SK-N-SH (cell line): ENCODE measurements at regions not wholly inside any gene's neighbourhood (a gene's known extent, or its start where the extent isn't known, plus 50 kb on each side); places are given as distances from the start of the nearest gene placed in this dataset.

Experiments
- CTCF ChIA-PET: fragments of 300-600, 350-600 bp; formaldehyde crosslinking; extraction: SDS; loops from one replicate; lab custom pipeline; 2021; lab: Yijun Ruan, JAX
- POLR2A ChIA-PET: fragments of 350-600 bp; sonication (Branson Sonifier 250); formaldehyde crosslinking; extraction: SDS; loops from one replicate; lab custom pipeline; 2020; ENCODE audit warnings: antibody characterized with exemption, inconsistent platforms; lab: Yijun Ruan, JAX
- DNase-seq: peaks from one replicate; pipeline ENCODE4 v3.0.0; 2012
- H2AFZ ChIP-seq: fragments of 200-600 bp; sonication (generic); 2 replicates; pipeline ENCODE4 v1.8.1; 2016; ENCODE audit warnings: antibody characterized with exemption, mild to moderate bottlenecking, low read depth
- H3F3A ChIP-seq: fragments of 200-600 bp; sonication (generic); replicated peaks from 2 replicates; pipeline ENCODE3; 2016; ENCODE audit warnings: antibody characterized with exemption, mild to moderate bottlenecking; ENCODE audit not compliant: insufficient read depth
- H3K27ac ChIP-seq, 2 experiments: fragments of 200-500 bp in 1 of 2; fragments of 200-600 bp in 1 of 2; sonication (Bioruptor generic) in 1 of 2; sonication (generic), shearing (Covaris generic) in 1 of 2; 2 replicates each; pipeline versions ENCODE4 v1.5.1 to v1.6.1; 2014 to 2016; ENCODE audit warnings: low read depth in 2 of 2, inconsistent platforms in 1 of 2, low read length in 1 of 2, mild to moderate bottlenecking in 1 of 2, mixed read lengths in 1 of 2
- H3K27me3 ChIP-seq: fragments of 200-600 bp; sonication (generic), shearing (Covaris generic); 2 replicates; pipeline ENCODE4 v1.6.1; 2016; ENCODE audit warnings: mixed run types; ENCODE audit not compliant: insufficient read depth
- H3K36me3 ChIP-seq, 2 experiments: fragments of 200-500 bp in 1 of 2; fragments of 200-600 bp in 1 of 2; sonication (Bioruptor generic) in 1 of 2; sonication (generic) in 1 of 2; replicated peaks in 1 of 2; 2 replicates each; pipeline versions ENCODE3 to v1.5.1; 2014 to 2016; ENCODE audit warnings: low read length in 1 of 2, mild to moderate bottlenecking in 1 of 2; ENCODE audit not compliant: insufficient read depth in 2 of 2, control insufficient read depth in 1 of 2
- H3K4me1 ChIP-seq, 2 experiments: fragments of 200-500 bp in 1 of 2; fragments of 200-600 bp in 1 of 2; sonication (Bioruptor generic) in 1 of 2; sonication (generic), shearing (Covaris generic) in 1 of 2; 2 replicates each; pipeline versions ENCODE4 v1.5.1 to v1.6.1; 2014 to 2016; ENCODE audit warnings: low read depth in 1 of 2, low read length in 1 of 2, mixed run types in 1 of 2; ENCODE audit not compliant: insufficient read depth in 2 of 2, control insufficient read depth in 1 of 2
- H3K4me2 ChIP-seq: fragments of 200-600 bp; sonication (generic), shearing (Covaris generic); 2 replicates; pipeline ENCODE4 v1.6.1; 2017; ENCODE audit warnings: mixed run types
- H3K4me3 ChIP-seq, 2 experiments: fragments of 200-500 bp in 1 of 2; fragments of 200-600 bp in 1 of 2; sonication (Bioruptor generic) in 1 of 2; sonication (generic), shearing (Covaris generic) in 1 of 2; 2 replicates each; pipeline versions ENCODE4 v1.5.1 to v1.8.1; 2014 to 2016; ENCODE audit warnings: low read depth in 2 of 2, inconsistent platforms in 1 of 2, low read length in 1 of 2, mild to moderate bottlenecking in 1 of 2, mixed read lengths in 1 of 2, moderate library complexity in 1 of 2
- H3K79me2 ChIP-seq: fragments of 200-600 bp; sonication (generic); 2 replicates; pipeline ENCODE4 v1.8.1; 2017; ENCODE audit warnings: mild to moderate bottlenecking; ENCODE audit not compliant: insufficient read depth
- H3K9ac ChIP-seq: fragments of 200-600 bp; sonication (generic); 2 replicates; pipeline ENCODE4 v1.6.1; 2017; ENCODE audit warnings: mixed run types
- H3K9me2 ChIP-seq: fragments of 200-600 bp; sonication (generic); 2 replicates; pipeline ENCODE4 v1.6.1; 2017; ENCODE audit warnings: mixed run types
- H3K9me3 ChIP-seq: fragments of 200-600 bp; sonication (generic); 2 replicates; pipeline ENCODE4 v1.6.1; 2017; ENCODE audit warnings: mixed run types, mild to moderate bottlenecking, moderate library complexity
- H4K20me1 ChIP-seq: fragments of 200-600 bp; sonication (generic); 2 replicates; pipeline ENCODE4 v1.6.1; 2017; ENCODE audit warnings: mild to moderate bottlenecking, mixed run types; ENCODE audit not compliant: insufficient read depth
- CHD2 ChIP-seq: fragments of 150-350 bp; IDR thresholded peaks from 2 replicates; pipeline ENCODE4 v1.6.1; 2018; ENCODE audit warnings: low read length; ENCODE audit not compliant: partially characterized antibody
- FOSL2 ChIP-seq: IDR thresholded peaks from 2 replicates; pipeline ENCODE4 v1.4.0; 2012; ENCODE audit warnings: low read depth, mild to moderate bottlenecking, moderate library complexity, borderline replicate concordance
- NRF1 ChIP-seq: IDR thresholded peaks from 2 replicates; pipeline ENCODE4 v1.6.1; 2012; ENCODE audit warnings: low read depth, mild to moderate bottlenecking, low read length
- REST ChIP-seq: IDR thresholded peaks from 2 replicates; pipeline ENCODE4 v1.6.1; 2012; ENCODE audit warnings: mild to moderate bottlenecking, low read depth, low read length, moderate library complexity
- RFX5 ChIP-seq: IDR thresholded peaks from 2 replicates; pipeline ENCODE4 v1.6.1; 2012; ENCODE audit warnings: mild to moderate bottlenecking, improper control_type of control experiment, low read length
- TAF1 ChIP-seq: IDR thresholded peaks from 2 replicates; pipeline ENCODE4 v1.6.1; 2012; ENCODE audit warnings: low read depth, mild to moderate bottlenecking, low read length, moderate library complexity, borderline replicate concordance
- TEAD4 ChIP-seq: IDR thresholded peaks from 2 replicates; pipeline ENCODE4 v1.4.0; 2012; ENCODE audit warnings: mild to moderate bottlenecking, borderline replicate concordance; ENCODE audit not compliant: insufficient read depth
- USF1 ChIP-seq: IDR thresholded peaks from 2 replicates; pipeline ENCODE4 v1.4.0; 2012; ENCODE audit warnings: low read depth, borderline replicate concordance
- YY1 ChIP-seq: IDR thresholded peaks from 2 replicates; pipeline ENCODE4 v1.4.0; 2012; ENCODE audit warnings: low read depth, mild to moderate bottlenecking
- ZBTB33 ChIP-seq: IDR thresholded peaks from 2 replicates; pipeline ENCODE4 v1.4.0; 2012; ENCODE audit warnings: low read depth, borderline replicate concordance
- WGBS: methylation state at CpG from one replicate; pipeline ENCODE4 v1.1.6; 2017; ENCODE audit warnings: low lambda C conversion rate; 5-methylcytosine and 5-hydroxymethylcytosine counted together
- TF ChIP-seq, protein P1 (sequence below): IDR thresholded peaks from 2 replicates; pipeline ENCODE4 v1.4.0; 2012; ENCODE audit warnings: low read depth
- TF ChIP-seq, protein P2 (sequence below): fragments of 150-350 bp; IDR thresholded peaks from 2 replicates; pipeline ENCODE4 v1.6.1; 2017; ENCODE audit warnings: antibody characterized with exemption, low read length, low read depth, borderline replicate concordance

DNA sequence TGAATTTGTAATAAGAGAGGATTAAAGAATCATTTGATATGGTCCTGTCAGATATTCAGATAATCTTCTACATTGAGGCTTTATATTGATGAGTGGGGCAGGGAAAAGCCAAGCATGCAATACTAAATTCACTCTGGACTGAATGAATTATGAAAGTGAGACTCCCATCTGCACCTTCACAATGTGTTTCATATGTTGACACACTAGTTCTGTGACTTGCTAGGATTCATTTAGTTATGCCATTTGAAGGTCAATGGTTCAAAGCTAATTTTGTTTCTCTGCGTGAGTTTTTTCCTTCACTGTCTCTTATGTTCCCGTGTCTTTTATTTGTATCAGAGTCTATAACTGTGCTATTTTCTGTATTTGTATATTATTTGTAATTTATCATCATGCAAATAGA is 1332.5 kb downstream of the KCNT2 start:
- 71% methylated on average over 2 of the region's 2 CpGs for WGBS
- no peak overlapping the region for H3K4me2 ChIP-seq
- no peaks in the 10 kb centered on the region for H4K20me1 ChIP-seq
- no peaks in the 10 kb centered on the region for H3K9me3 ChIP-seq
- H3K27me3 ChIP-seq: no peaks in the 10 kb centered on the region
- no peaks in the 10 kb centered on the region for H3F3A ChIP-seq
- no peaks in the 10 kb centered on the region for H3K36me3 ChIP-seq
- no peak overlapping the region for H3K9ac ChIP-seq
- no peaks in the 10 kb centered on the region for H3K79me2 ChIP-seq
- no peak overlapping the region; the same call in 1 of the 2 replicates for H2AFZ ChIP-seq
- CTCF ChIA-PET: no interaction called here
- H3K27ac ChIP-seq: no peak overlapping the region
- H3K9me2 ChIP-seq: no peaks in the 10 kb centered on the region
- no peak for TF ChIP-seq REST
- TF ChIP-seq, protein P1, sequence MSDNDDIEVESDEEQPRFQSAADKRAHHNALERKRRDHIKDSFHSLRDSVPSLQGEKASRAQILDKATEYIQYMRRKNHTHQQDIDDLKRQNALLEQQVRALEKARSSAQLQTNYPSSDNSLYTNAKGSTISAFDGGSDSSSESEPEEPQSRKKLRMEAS: no peak
- DNase-seq: no peak
- H3K4me1 ChIP-seq: no peaks in the 10 kb centered on the region; a peak in 1 of 4 replicates
- no peak overlapping the region for H3K4me3 ChIP-seq
- POLR2A ChIA-PET: no interaction called here

DNA sequence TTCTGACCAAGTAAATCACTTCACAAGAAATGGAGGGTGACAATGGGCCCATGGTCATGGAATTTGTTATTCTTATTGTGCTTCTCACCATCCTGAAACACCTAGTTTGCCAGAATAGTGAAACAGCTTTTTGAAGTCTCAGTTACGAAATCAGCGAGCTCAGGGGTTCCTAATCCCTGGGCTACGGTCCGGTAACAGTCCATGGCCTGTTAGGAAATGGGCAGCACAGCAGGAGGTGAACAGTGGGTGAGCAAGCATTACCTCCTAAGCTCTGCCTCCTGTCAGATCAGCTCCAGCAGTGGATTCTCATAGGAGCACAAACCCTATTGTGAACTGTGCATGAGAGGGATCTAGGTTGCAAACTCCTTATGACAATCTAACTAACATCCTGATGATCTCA is 1356.3 kb downstream of the KCNT2 start:
- TF ChIP-seq, protein P2, sequence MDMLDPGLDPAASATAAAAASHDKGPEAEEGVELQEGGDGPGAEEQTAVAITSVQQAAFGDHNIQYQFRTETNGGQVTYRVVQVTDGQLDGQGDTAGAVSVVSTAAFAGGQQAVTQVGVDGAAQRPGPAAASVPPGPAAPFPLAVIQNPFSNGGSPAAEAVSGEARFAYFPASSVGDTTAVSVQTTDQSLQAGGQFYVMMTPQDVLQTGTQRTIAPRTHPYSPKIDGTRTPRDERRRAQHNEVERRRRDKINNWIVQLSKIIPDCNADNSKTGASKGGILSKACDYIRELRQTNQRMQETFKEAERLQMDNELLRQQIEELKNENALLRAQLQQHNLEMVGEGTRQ: no peak
- TF ChIP-seq TAF1: no peak
- H3K4me1 ChIP-seq: no peaks in the 10 kb centered on the region
- H2AFZ ChIP-seq: no peak overlapping the region
- no peak overlapping the region for H3K4me3 ChIP-seq
- H3K27me3 ChIP-seq: no peaks in the 10 kb centered on the region
- H3K79me2 ChIP-seq: no peaks in the 10 kb centered on the region
- 71% methylated on average over 4 of the region's 4 CpGs for WGBS
- ChIA-PET CTCF (no interaction called here), POLR2A (no interaction called here)
- no peaks in the 10 kb centered on the region for H3F3A ChIP-seq
- H3K4me2 ChIP-seq: no peak overlapping the region
- H3K36me3 ChIP-seq: no peaks in the 10 kb centered on the region
- no peak overlapping the region for H3K27ac ChIP-seq
- H3K9me3 ChIP-seq: no peaks in the 10 kb centered on the region
- no peak overlapping the region for H3K9ac ChIP-seq
- DNase-seq: no peak
- H3K9me2 ChIP-seq: no peaks in the 10 kb centered on the region
- no peaks in the 10 kb centered on the region for H4K20me1 ChIP-seq

- H3K79me2 ChIP-seq: no peaks in the 10 kb centered on the region
- no peaks in the 10 kb centered on the region for H3K9me2 ChIP-seq
- H3K27ac ChIP-seq: no peak overlapping the region
- no peak for DNase-seq
- POLR2A ChIA-PET: no interaction called here
- H2AFZ ChIP-seq: no peak overlapping the region
- H3K27me3 ChIP-seq: no peaks in the 10 kb centered on the region
- CTCF ChIA-PET: no interaction called here
- H4K20me1 ChIP-seq: no peaks in the 10 kb centered on the region
- no peaks in the 10 kb centered on the region for H3F3A ChIP-seq
- TF ChIP-seq NRF1 (no peak), CHD2 (no peak), FOSL2 (no peak), YY1 (no peak), USF1 (no peak), ZBTB33 (no peak), TEAD4 (no peak), RFX5 (no peak)
- H3K4me1 ChIP-seq: no peaks in the 10 kb centered on the region
- H3K9me3 ChIP-seq: no peaks in the 10 kb centered on the region
- H3K4me2 ChIP-seq: no peak overlapping the region
- no peaks in the 10 kb centered on the region for H3K36me3 ChIP-seq
- no peak overlapping the region for H3K9ac ChIP-seq
- WGBS: 53% methylated on average over 3 of the region's 3 CpGs
- no peak overlapping the region for H3K4me3 ChIP-seq
Observed at GRCh38 chr1:195243492-195243891, 1364.7 kb downstream of the KCNT2 start.
